ENCODE measurements at regions not wholly inside any gene's neighbourhood (a gene's known extent, or its start where the extent isn't known, plus 50 kb on each side); places are given as distances from the start of the nearest gene placed in this dataset.

DNA sequence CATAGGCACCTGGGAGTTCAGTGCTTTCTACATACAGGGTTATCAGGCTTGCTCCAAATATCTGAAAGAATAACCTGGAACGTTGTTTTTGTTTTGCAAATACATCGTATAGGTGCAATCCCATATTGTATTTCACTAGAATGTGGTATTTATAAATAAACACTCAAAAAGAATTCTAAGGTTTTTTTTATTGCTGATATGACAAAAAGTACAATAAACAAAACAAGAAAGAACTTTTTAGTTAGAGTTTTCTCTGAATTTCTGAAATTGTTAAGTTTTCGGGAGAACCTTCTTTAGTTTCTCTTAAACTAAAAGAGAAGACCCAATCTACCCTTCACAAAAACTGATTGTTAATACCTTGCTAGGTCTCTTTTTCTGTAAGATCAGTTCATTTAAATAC, 225.8 kb downstream of the CCDC59 start:
- DNase-seq (ENCODE audit: low read depth): no peak
- TF ChIP-seq CTCF (conservative IDR thresholded peaks at IDR 0.05; ENCODE audit: control insufficient read depth, insufficient read depth, low read depth, low read length): no peak
- no peak overlapping the region for H3K4me3 ChIP-seq (ENCODE audit: control insufficient read depth, low read depth, low read length)

GRCh38 chr12:82130762-82131161, 227.4 kb downstream of the CCDC59 start:
- H3K4me3 ChIP-seq (ENCODE audit: control insufficient read depth, low read depth, low read length): no peak overlapping the region
- no peak for TF ChIP-seq CTCF (conservative IDR thresholded peaks at IDR 0.05; ENCODE audit: control insufficient read depth, insufficient read depth, low read depth, low read length)
- DNase-seq (ENCODE audit: low read depth): no peak

GRCh38 chr12:82124711-82125380, 233.3 kb downstream of the CCDC59 start:
- H3K4me3 ChIP-seq (ENCODE audit: control insufficient read depth, low read depth, low read length): no peak overlapping the region
- TF ChIP-seq CTCF (conservative IDR thresholded peaks at IDR 0.05; ENCODE audit: control insufficient read depth, insufficient read depth, low read depth, low read length): no peak
- DNase-seq (ENCODE audit: low read depth): peak; percentile 74

- no peak for TF ChIP-seq CTCF (conservative IDR thresholded peaks at IDR 0.05; ENCODE audit: control insufficient read depth, insufficient read depth, low read depth, low read length)
- no peak for DNase-seq (ENCODE audit: low read depth)
- H3K4me3 ChIP-seq (ENCODE audit: control insufficient read depth, low read depth, low read length): no peak overlapping the region
These were observed 236.6 kb downstream of the CCDC59 start for GRCh38 chr12:82121545-82121944.

GRCh38 chr12:82120901-82121300, 237.3 kb downstream of the CCDC59 start:
- TF ChIP-seq CTCF (conservative IDR thresholded peaks at IDR 0.05; ENCODE audit: control insufficient read depth, insufficient read depth, low read depth, low read length): no peak
- no peak for DNase-seq (ENCODE audit: low read depth)
- H3K4me3 ChIP-seq (ENCODE audit: control insufficient read depth, low read depth, low read length): no peak overlapping the region

DNA sequence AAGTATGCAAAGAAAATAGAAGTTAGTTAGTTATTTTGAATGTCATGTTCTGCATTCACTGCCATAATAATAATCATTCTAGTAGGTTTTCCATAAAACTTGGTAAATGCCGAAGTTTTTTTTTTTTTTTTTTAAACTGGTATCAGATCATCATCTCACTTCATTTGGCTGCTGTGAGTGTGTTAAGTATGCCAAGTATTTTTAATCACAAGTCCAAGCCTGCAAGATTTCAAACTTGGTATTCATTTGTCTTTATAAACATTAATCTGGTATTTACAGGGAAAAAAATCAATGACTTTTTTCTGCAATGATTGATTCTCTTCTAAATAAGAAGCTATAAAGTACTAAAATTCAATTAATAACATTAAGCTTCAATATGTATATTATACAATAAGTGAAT, 248.9 kb downstream of the CCDC59 start:
- no peak for DNase-seq (ENCODE audit: low read depth)
- TF ChIP-seq CTCF (conservative IDR thresholded peaks at IDR 0.05; ENCODE audit: control insufficient read depth, insufficient read depth, low read depth, low read length): no peak
- H3K4me3 ChIP-seq (ENCODE audit: control insufficient read depth, low read depth, low read length): no peak overlapping the region

DNA sequence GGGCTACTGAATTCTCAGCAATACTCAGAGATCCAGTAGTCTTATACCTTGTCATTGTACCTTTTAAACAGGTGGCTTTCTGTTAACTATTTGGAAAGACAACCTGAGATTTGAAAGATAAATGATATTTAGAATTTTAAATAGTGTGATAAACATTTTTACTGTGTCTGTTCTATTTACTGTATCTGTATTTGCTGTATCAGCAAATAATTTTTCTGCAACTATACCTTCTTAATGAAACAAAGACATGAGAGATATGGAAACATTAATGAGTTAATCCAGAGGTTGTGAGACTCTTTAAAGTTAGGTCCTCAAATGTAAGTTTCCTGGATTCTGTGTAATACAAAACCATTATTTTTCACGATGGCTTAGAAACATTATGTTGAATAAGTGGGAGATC, 249.6 kb downstream of the CCDC59 start:
- H3K4me3 ChIP-seq (ENCODE audit: control insufficient read depth, low read depth, low read length): no peak overlapping the region
- no peak for TF ChIP-seq CTCF (conservative IDR thresholded peaks at IDR 0.05; ENCODE audit: control insufficient read depth, insufficient read depth, low read depth, low read length)
- no peak for DNase-seq (ENCODE audit: low read depth)
